NCI-H460 (cell line): ENCODE measurements at regions not wholly inside any gene's neighbourhood (a gene's known extent, or its start where the extent isn't known, plus 50 kb on each side); places are given as distances from the start of the nearest gene placed in this dataset.

Experiments
- DNase-seq: peaks from one replicate; pipeline ENCODE4 v3.0.0-alpha.2; 2016; ENCODE audit warnings: low read depth; ENCODE audit errors: extremely low read depth

DNA sequence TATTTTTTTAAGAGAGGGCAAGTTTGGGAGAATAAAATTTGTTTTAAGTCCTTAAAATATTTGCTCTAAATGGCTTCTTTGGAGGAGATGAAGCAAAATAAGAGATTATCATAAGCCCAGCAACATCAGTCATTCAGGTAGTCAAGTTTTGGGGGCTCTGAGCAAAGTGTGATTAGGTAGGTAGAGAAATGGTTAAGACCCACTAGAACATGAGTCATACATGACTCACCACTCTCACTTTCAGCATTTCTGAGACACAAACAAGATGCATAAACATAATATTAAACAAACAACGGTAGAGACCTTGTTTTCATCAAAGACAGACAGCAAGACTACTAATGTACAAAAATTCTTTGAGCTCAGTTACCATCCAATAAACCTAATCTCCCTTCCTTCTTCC lies 272.2 kb downstream of the LMO4 start:
- DNase-seq = peak; percentile 0

GRCh38 chr1:87603626-87604025 lies 274.9 kb downstream of the LMO4 start:
- DNase-seq = no peak

- DNase-seq = no peak
These were observed 284.3 kb downstream of the LMO4 start for GRCh38 chr1:87612956-87613355.

GRCh38 chr1:87615491-87615890 lies 286.8 kb downstream of the LMO4 start:
- no peak for DNase-seq

- no peak for DNase-seq
These were observed 287.2 kb downstream of the LMO4 start for GRCh38 chr1:87615901-87616300.

GRCh38 chr1:87620807-87621206 lies 292.1 kb downstream of the LMO4 start:
- no peak for DNase-seq

- DNase-seq = no peak
These were observed 301.0 kb downstream of the LMO4 start for GRCh38 chr1:87629673-87630072.

- no peak for DNase-seq
These were observed 303.6 kb downstream of the LMO4 start for GRCh38 chr1:87632232-87632631.

- no peak for DNase-seq
These were observed 307.7 kb downstream of the LMO4 start for GRCh38 chr1:87636198-87636892.

DNA sequence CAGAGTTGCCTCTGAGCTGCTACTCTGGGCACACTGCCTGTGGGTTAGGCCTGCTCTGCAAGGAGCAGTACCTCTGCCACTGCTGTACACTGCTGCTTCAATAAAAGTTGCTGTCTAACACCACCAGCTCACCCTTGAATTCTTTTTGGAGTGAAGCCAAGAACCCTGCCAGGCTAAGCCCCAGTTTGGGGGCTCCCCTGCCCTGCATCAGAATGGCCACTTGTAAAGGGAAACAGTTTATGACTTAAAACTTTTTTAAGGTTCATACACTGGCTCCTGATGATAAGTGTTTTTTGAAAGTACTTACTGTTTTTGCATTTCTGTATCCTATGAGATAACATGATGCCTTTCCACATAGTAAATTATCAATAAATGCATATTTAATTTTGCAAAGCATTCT lies 310.0 kb downstream of the LMO4 start:
- DNase-seq = no peak

DNA sequence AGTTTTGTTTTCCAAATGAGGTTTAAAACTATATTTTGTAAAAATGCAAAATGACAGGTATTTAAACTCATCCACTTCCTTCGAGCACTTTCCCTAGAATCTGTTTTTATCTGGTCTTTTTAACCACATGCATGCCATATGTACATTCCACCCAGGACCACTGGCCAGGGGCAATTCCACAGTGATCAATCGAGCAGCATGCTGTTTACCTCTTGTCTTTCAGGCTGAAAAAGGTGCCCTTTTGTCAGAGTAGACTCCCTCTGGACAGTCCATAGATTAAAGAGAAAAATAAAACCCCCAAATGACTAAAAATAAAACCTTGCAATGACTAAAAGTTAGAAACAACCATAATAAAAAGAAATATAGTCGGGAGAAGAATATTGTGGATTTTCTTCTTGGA lies 313.3 kb downstream of the LMO4 start:
- DNase-seq = no peak

DNA sequence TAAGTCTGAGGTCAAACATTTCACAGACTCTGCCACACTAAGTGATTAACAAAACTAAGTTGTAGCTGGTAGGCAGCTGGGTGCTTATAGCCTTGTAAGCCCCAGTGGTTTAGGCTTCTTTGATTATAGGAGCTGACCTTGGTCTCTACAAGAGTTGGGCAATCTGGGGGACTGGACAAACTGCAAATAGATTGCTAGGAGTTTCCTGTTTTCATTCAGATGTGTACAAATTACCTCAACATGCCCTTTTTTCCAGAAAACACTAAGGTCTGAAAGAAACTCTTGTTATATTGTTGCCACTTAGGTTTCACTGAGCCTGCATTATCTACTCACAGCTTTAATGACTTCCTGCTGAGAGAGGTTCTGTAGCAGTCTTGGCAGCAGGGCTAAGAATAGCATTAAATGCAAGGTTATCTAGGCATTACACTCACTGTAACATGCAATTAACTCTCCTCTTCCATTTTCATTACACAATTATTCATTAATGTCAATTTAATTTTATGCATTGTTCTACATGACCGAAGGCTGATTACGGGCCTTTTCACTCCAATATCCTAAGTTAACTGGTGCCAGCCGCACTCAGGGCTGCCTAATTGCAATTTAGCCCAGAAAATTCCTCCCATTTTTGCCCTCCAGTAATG lies 314.0 kb downstream of the LMO4 start:
- no peak for DNase-seq

DNA sequence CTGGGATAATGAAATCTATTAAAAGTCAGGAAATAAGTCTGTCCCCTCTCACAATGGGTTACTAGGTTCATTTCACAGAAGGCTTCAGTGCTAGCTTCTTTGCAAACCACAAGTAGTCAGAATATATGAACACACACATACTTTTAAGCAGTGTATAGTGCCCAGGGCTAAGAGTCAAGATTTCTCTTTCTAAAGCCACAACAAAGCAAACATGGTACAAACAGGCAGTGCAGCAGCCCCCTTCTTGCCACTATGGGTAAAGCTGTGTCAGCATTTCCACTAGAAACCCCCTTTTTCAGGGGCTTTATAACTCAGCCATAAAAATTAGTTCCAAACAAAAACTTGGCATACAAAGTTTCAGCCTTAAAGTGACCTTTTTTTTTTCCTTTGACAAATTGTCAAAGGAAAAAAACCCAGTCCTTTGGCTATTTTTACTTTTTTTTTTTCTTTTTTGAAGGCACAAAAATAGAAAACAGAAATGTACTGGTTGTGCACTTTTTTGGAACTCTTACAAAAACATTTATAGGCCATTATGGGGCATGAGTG lies 315.4 kb downstream of the LMO4 start:
- no peak for DNase-seq

- DNase-seq = no peak
These were observed 316.0 kb downstream of the LMO4 start for GRCh38 chr1:87644579-87645190.

- DNase-seq = no peak
These were observed 318.9 kb downstream of the LMO4 start for GRCh38 chr1:87647430-87648177.

- DNase-seq = no peak
These were observed 319.8 kb downstream of the LMO4 start for GRCh38 chr1:87648323-87649119.

- DNase-seq = no peak
These were observed 321.6 kb downstream of the LMO4 start for GRCh38 chr1:87650306-87650705.

GRCh38 chr1:87652176-87652575 lies 323.5 kb downstream of the LMO4 start:
- DNase-seq = no peak

DNA sequence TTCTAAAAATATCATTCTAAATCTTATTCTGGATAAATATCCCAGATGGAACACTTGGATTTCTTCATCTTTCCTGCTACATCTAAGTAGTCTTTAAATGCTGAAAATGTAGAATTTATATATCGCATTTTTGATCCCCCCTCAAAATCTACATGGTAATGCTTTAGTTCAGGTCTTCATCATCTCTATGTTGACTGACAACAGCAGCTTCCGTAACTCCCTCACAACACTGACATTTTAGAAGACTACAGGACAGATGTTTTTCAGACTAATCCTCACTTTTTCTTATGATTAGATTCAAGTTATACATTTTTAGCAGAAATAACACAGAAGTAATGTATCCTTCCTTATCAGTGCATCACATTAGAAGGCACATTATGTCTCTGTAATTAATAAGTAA lies 336.5 kb downstream of the LMO4 start:
- no peak for DNase-seq

DNA sequence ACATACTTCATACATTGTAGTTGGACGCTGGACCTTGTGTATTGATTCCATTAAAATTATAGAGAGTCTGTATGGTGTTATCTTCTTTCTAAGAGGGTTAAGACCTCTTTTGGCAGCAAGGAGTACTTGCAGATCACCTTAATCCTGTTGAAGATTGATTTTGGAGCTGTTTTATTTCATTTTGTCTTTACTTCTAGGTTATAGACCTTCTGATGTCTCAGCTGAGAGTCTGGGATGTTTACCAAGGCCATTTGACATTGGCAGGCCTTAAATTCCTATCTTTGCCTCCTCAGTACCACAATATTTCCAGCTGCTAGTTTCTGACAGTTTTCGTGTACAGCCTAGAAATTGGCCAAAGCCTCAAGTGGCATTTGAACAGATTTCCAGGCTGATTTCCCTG lies 338.0 kb downstream of the LMO4 start:
- DNase-seq = no peak
